ENCODE measurements at regions not wholly inside any gene's neighbourhood (a gene's known extent, or its start where the extent isn't known, plus 50 kb on each side); places are given as distances from the start of the nearest gene placed in this dataset.

- no peak overlapping the region for H3K4me3 ChIP-seq (ENCODE audit: low read depth in 1 of 2, low read length in 2 of 2)
- no peaks in the 10 kb centered on the region for H3K9me3 ChIP-seq (ENCODE audit: control insufficient read depth in 2 of 2, insufficient read depth in 1 of 2, low read depth in 1 of 2, low read length in 1 of 2)
- no peak overlapping the region for H3K27ac ChIP-seq (ENCODE audit: low read depth in 2 of 2, low read length in 1 of 2)
- no peaks in the 10 kb centered on the region for H3K27me3 ChIP-seq (ENCODE audit: control insufficient read depth in 1 of 2, insufficient read depth in 2 of 2, low read length in 2 of 2)
- no peaks in the 10 kb centered on the region for H3K4me1 ChIP-seq (ENCODE audit: control insufficient read depth in 2 of 2, insufficient read depth in 2 of 2, low read length in 1 of 2)
- WGBS, 2 donors = 59 to 67% methylated on average over 5 of the region's 5 CpGs
- H3K36me3 ChIP-seq (ENCODE audit: control insufficient read depth in 2 of 2, insufficient read depth in 2 of 2, low read length in 1 of 2) = no peaks in the 10 kb centered on the region
Measured at GRCh38 chr9:87343816-87344430, 153.7 kb upstream of the DAPK1 start.

- no peaks in the 10 kb centered on the region for H3K27me3 ChIP-seq (ENCODE audit: control insufficient read depth in 1 of 2, insufficient read depth in 2 of 2, low read length in 2 of 2)
- WGBS, 2 donors = 50 to 54% methylated on average over 5 of the region's 5 CpGs
- H3K36me3 ChIP-seq (ENCODE audit: control insufficient read depth in 2 of 2, insufficient read depth in 2 of 2, low read length in 1 of 2) = no peaks in the 10 kb centered on the region
- H3K4me3 ChIP-seq (ENCODE audit: low read depth in 1 of 2, low read length in 2 of 2) = no peak overlapping the region
- H3K9me3 ChIP-seq (ENCODE audit: control insufficient read depth in 2 of 2, insufficient read depth in 1 of 2, low read depth in 1 of 2, low read length in 1 of 2) = no peaks in the 10 kb centered on the region
- no peaks in the 10 kb centered on the region for H3K4me1 ChIP-seq (ENCODE audit: control insufficient read depth in 2 of 2, insufficient read depth in 2 of 2, low read length in 1 of 2)
- no peak overlapping the region for H3K27ac ChIP-seq (ENCODE audit: low read depth in 2 of 2, low read length in 1 of 2)
Measured at GRCh38 chr9:87346061-87346665, 151.5 kb upstream of the DAPK1 start.

- 80 to 83% methylated on average over 2 of the region's 2 CpGs for WGBS, 2 donors
- no peak overlapping the region for H3K4me3 ChIP-seq (ENCODE audit: low read depth in 1 of 2, low read length in 2 of 2)
- no peak overlapping the region for H3K27ac ChIP-seq (ENCODE audit: low read depth in 2 of 2, low read length in 1 of 2)
- no peaks in the 10 kb centered on the region for H3K27me3 ChIP-seq (ENCODE audit: control insufficient read depth in 1 of 2, insufficient read depth in 2 of 2, low read length in 2 of 2)
- no peaks in the 10 kb centered on the region for H3K9me3 ChIP-seq (ENCODE audit: control insufficient read depth in 2 of 2, insufficient read depth in 1 of 2, low read depth in 1 of 2, low read length in 1 of 2)
- H3K4me1 ChIP-seq (ENCODE audit: control insufficient read depth in 2 of 2, insufficient read depth in 2 of 2, low read length in 1 of 2) = no peaks in the 10 kb centered on the region
- H3K36me3 ChIP-seq (ENCODE audit: control insufficient read depth in 2 of 2, insufficient read depth in 2 of 2, low read length in 1 of 2) = no peaks in the 10 kb centered on the region
Measured at GRCh38 chr9:87350915-87351314, 146.8 kb upstream of the DAPK1 start.

GRCh38 chr9:87353301-87353700 is 144.4 kb upstream of the DAPK1 start:
- Histone ChIP-seq H3K9me3 (ENCODE audit: control insufficient read depth in 2 of 2, insufficient read depth in 1 of 2, low read depth in 1 of 2, low read length in 1 of 2) (no peaks in the 10 kb centered on the region), H3K27me3 (ENCODE audit: control insufficient read depth in 1 of 2, insufficient read depth in 2 of 2, low read length in 2 of 2) (no peaks in the 10 kb centered on the region), H3K27ac (ENCODE audit: low read depth in 2 of 2, low read length in 1 of 2) (no peak overlapping the region), H3K36me3 (ENCODE audit: control insufficient read depth in 2 of 2, insufficient read depth in 2 of 2, low read length in 1 of 2) (no peaks in the 10 kb centered on the region), H3K4me1 (ENCODE audit: control insufficient read depth in 2 of 2, insufficient read depth in 2 of 2, low read length in 1 of 2) (no peaks in the 10 kb centered on the region), H3K4me3 (ENCODE audit: low read depth in 1 of 2, low read length in 2 of 2) (no peak overlapping the region)
- WGBS, 2 donors = 83 to 86% methylated on average over 3 of the region's 3 CpGs

- no peaks in the 10 kb centered on the region for H3K4me1 ChIP-seq (ENCODE audit: control insufficient read depth in 2 of 2, insufficient read depth in 2 of 2, low read length in 1 of 2)
- 27 to 30% methylated on average over 1 of the region's 1 CpG for WGBS, 2 donors
- no peak overlapping the region for H3K4me3 ChIP-seq (ENCODE audit: low read depth in 1 of 2, low read length in 2 of 2)
- no peaks in the 10 kb centered on the region for H3K27me3 ChIP-seq (ENCODE audit: control insufficient read depth in 1 of 2, insufficient read depth in 2 of 2, low read length in 2 of 2)
- no peaks in the 10 kb centered on the region for H3K9me3 ChIP-seq (ENCODE audit: control insufficient read depth in 2 of 2, insufficient read depth in 1 of 2, low read depth in 1 of 2, low read length in 1 of 2)
- no peak overlapping the region for H3K27ac ChIP-seq (ENCODE audit: low read depth in 2 of 2, low read length in 1 of 2)
- H3K36me3 ChIP-seq (ENCODE audit: control insufficient read depth in 2 of 2, insufficient read depth in 2 of 2, low read length in 1 of 2) = no peaks in the 10 kb centered on the region
Measured at GRCh38 chr9:87354147-87354546, 143.5 kb upstream of the DAPK1 start.

- Histone ChIP-seq H3K27me3 (ENCODE audit: control insufficient read depth in 1 of 2, insufficient read depth in 2 of 2, low read length in 2 of 2) (no peaks in the 10 kb centered on the region), H3K27ac (ENCODE audit: low read depth in 2 of 2, low read length in 1 of 2) (no peak overlapping the region), H3K9me3 (ENCODE audit: control insufficient read depth in 2 of 2, insufficient read depth in 1 of 2, low read depth in 1 of 2, low read length in 1 of 2) (no peaks in the 10 kb centered on the region), H3K4me1 (ENCODE audit: control insufficient read depth in 2 of 2, insufficient read depth in 2 of 2, low read length in 1 of 2) (no peaks in the 10 kb centered on the region), H3K36me3 (ENCODE audit: control insufficient read depth in 2 of 2, insufficient read depth in 2 of 2, low read length in 1 of 2) (no peaks in the 10 kb centered on the region), H3K4me3 (ENCODE audit: low read depth in 1 of 2, low read length in 2 of 2) (no peak overlapping the region)
- 95 to 97% methylated on average over 1 of the region's 1 CpG for WGBS, 2 donors
Measured at GRCh38 chr9:87357600-87357999, 140.1 kb upstream of the DAPK1 start.

- Histone ChIP-seq H3K27ac (ENCODE audit: low read depth in 2 of 2, low read length in 1 of 2) (no peak overlapping the region), H3K4me3 (ENCODE audit: low read depth in 1 of 2, low read length in 2 of 2) (no peak overlapping the region), H3K36me3 (ENCODE audit: control insufficient read depth in 2 of 2, insufficient read depth in 2 of 2, low read length in 1 of 2) (no peaks in the 10 kb centered on the region), H3K4me1 (ENCODE audit: control insufficient read depth in 2 of 2, insufficient read depth in 2 of 2, low read length in 1 of 2) (no peaks in the 10 kb centered on the region), H3K9me3 (ENCODE audit: control insufficient read depth in 2 of 2, insufficient read depth in 1 of 2, low read depth in 1 of 2, low read length in 1 of 2) (no peaks in the 10 kb centered on the region), H3K27me3 (ENCODE audit: control insufficient read depth in 1 of 2, insufficient read depth in 2 of 2, low read length in 2 of 2) (no peaks in the 10 kb centered on the region)
Measured at GRCh38 chr9:87359264-87359663, 138.4 kb upstream of the DAPK1 start.

- Histone ChIP-seq H3K9me3 (ENCODE audit: control insufficient read depth in 2 of 2, insufficient read depth in 1 of 2, low read depth in 1 of 2, low read length in 1 of 2) (no peaks in the 10 kb centered on the region), H3K36me3 (ENCODE audit: control insufficient read depth in 2 of 2, insufficient read depth in 2 of 2, low read length in 1 of 2) (no peaks in the 10 kb centered on the region), H3K4me1 (ENCODE audit: control insufficient read depth in 2 of 2, insufficient read depth in 2 of 2, low read length in 1 of 2) (no peaks in the 10 kb centered on the region), H3K4me3 (ENCODE audit: low read depth in 1 of 2, low read length in 2 of 2) (no peak overlapping the region), H3K27ac (ENCODE audit: low read depth in 2 of 2, low read length in 1 of 2) (no peak overlapping the region), H3K27me3 (ENCODE audit: control insufficient read depth in 1 of 2, insufficient read depth in 2 of 2, low read length in 2 of 2) (no peaks in the 10 kb centered on the region)
- WGBS, 2 donors = 38 to 46% methylated on average over 3 of the region's 3 CpGs
Measured at GRCh38 chr9:87359958-87360601, 137.6 kb upstream of the DAPK1 start.

GRCh38 chr9:87370049-87370685 is 127.5 kb upstream of the DAPK1 start:
- H3K4me3 ChIP-seq (ENCODE audit: low read depth in 1 of 2, low read length in 2 of 2) = no peak overlapping the region
- H3K4me1 ChIP-seq (ENCODE audit: control insufficient read depth in 2 of 2, insufficient read depth in 2 of 2, low read length in 1 of 2) = no peaks in the 10 kb centered on the region
- H3K27ac ChIP-seq (ENCODE audit: low read depth in 2 of 2, low read length in 1 of 2) = no peak overlapping the region
- H3K36me3 ChIP-seq (ENCODE audit: control insufficient read depth in 2 of 2, insufficient read depth in 2 of 2, low read length in 1 of 2) = no peaks in the 10 kb centered on the region
- WGBS, 2 donors = 60 to 67% methylated on average over 9 of the region's 9 CpGs
- no peaks in the 10 kb centered on the region for H3K27me3 ChIP-seq (ENCODE audit: control insufficient read depth in 1 of 2, insufficient read depth in 2 of 2, low read length in 2 of 2)
- peaks cover 0 to 5% of the 10 kb centered on the region in 2 donors for H3K9me3 ChIP-seq (ENCODE audit: control insufficient read depth in 2 of 2, insufficient read depth in 1 of 2, low read depth in 1 of 2, low read length in 1 of 2)
